H9 (cell line): ENCODE measurements at regions not wholly inside any gene's neighbourhood (a gene's known extent, or its start where the extent isn't known, plus 50 kb on each side); places are given as distances from the start of the nearest gene placed in this dataset.

Experiments used
- DNase-seq: peaks from one replicate; pipeline ENCODE4 v3.0.0-alpha.2; 2017
- H2AFZ ChIP-seq: one replicate; pipeline ENCODE4 v1.6.1; 2013; ENCODE audit warnings: mild to moderate bottlenecking, low read length, control low read depth, moderate library complexity
- H2AK5ac ChIP-seq: 2 replicates; pipeline ENCODE4 v1.6.1; 2013; ENCODE audit warnings: low read length, control low read depth, mixed read lengths; ENCODE audit not compliant: insufficient read length
- H2BK120ac ChIP-seq: one replicate; pipeline ENCODE4 v1.6.1; 2013; ENCODE audit warnings: low read depth, mild to moderate bottlenecking, low read length, control low read depth, inconsistent platforms; ENCODE audit not compliant: poor library complexity, severe bottlenecking
- H2BK12ac ChIP-seq: 2 replicates; pipeline ENCODE4 v1.6.1; 2013; ENCODE audit warnings: low read length, control low read depth, mixed read lengths, low read depth; ENCODE audit not compliant: insufficient read length
- H2BK15ac ChIP-seq: 2 replicates; pipeline ENCODE4 v1.6.1; 2013; ENCODE audit warnings: low read depth, low read length, control low read depth
- H2BK20ac ChIP-seq: one replicate; pipeline ENCODE4 v1.6.1; 2013; ENCODE audit warnings: low read depth, mild to moderate bottlenecking, low read length, control low read depth, inconsistent platforms; ENCODE audit not compliant: poor library complexity, severe bottlenecking
- H2BK5ac ChIP-seq: 2 replicates; pipeline ENCODE4 v1.6.1; 2013; ENCODE audit warnings: low read length, control low read depth, mixed read lengths; ENCODE audit not compliant: insufficient read length
- H3K14ac ChIP-seq: 2 replicates; pipeline ENCODE4 v1.6.1; 2013; ENCODE audit warnings: low read length, control low read depth; ENCODE audit not compliant: insufficient read depth
- H3K18ac ChIP-seq: 2 replicates; pipeline ENCODE4 v1.6.1; 2013; ENCODE audit warnings: low read depth, mild to moderate bottlenecking, mixed read lengths, low read length, control low read depth; ENCODE audit not compliant: insufficient read length
- H3K23ac ChIP-seq: 2 replicates; pipeline ENCODE4 v1.6.1; 2013; ENCODE audit warnings: low read length, control low read depth, mixed read lengths, low read depth; ENCODE audit not compliant: insufficient read length
- H3K23me2 ChIP-seq: 2 replicates; pipeline ENCODE4 v1.6.1; 2013; ENCODE audit warnings: low read depth, mild to moderate bottlenecking, mixed read lengths, low read length, control low read depth; ENCODE audit not compliant: insufficient read length, poor library complexity, severe bottlenecking
- H3K27ac ChIP-seq: 2 replicates; pipeline ENCODE4 v1.5.1; 2013; ENCODE audit warnings: low read length, control low read depth, mixed read lengths, low read depth; ENCODE audit not compliant: insufficient read length
- H3K27me3 ChIP-seq: 2 replicates; pipeline ENCODE4 v1.6.1; 2013; ENCODE audit warnings: low read length, control low read depth, inconsistent platforms; ENCODE audit not compliant: insufficient read depth
- H3K4ac ChIP-seq: 2 replicates; pipeline ENCODE4 v1.6.1; 2013; ENCODE audit warnings: low read depth, mild to moderate bottlenecking, control low read depth, inconsistent platforms, low read length, moderate library complexity
- H3K4me1 ChIP-seq: 2 replicates; pipeline ENCODE4 v1.6.1; 2013; ENCODE audit warnings: low read length, control low read depth, inconsistent platforms; ENCODE audit not compliant: insufficient read depth
- H3K4me2 ChIP-seq: 2 replicates; pipeline ENCODE4 v1.6.1; 2013; ENCODE audit warnings: low read length, control low read depth, mixed read lengths; ENCODE audit not compliant: insufficient read length, insufficient read depth
- H3K56ac ChIP-seq: 2 replicates; pipeline ENCODE4 v1.6.1; 2013; ENCODE audit warnings: low read depth, mild to moderate bottlenecking, mixed read lengths, low read length, control low read depth; ENCODE audit not compliant: insufficient read length
- H3K79me1 ChIP-seq: 2 replicates; pipeline ENCODE4 v1.6.1; 2013; ENCODE audit warnings: low read depth, mild to moderate bottlenecking, moderate library complexity, low read length, control low read depth, inconsistent platforms; ENCODE audit not compliant: insufficient read depth, poor library complexity, severe bottlenecking
- H3K79me2 ChIP-seq: 2 replicates; pipeline ENCODE4 v1.6.1; 2013; ENCODE audit warnings: low read length, control low read depth, inconsistent platforms; ENCODE audit not compliant: insufficient read depth
- H3K9ac ChIP-seq: 2 replicates; pipeline ENCODE4 v1.6.1; 2013; ENCODE audit warnings: low read length, control low read depth, mixed read lengths; ENCODE audit not compliant: insufficient read length; ENCODE audit errors: extremely low read depth
- H3K9me3 ChIP-seq: one replicate; pipeline ENCODE4 v1.6.1; 2013; ENCODE audit warnings: low read depth, low read length, inconsistent platforms; ENCODE audit not compliant: control insufficient read depth
- H3T11ph ChIP-seq: one replicate; pipeline ENCODE4 v1.6.1; 2013; ENCODE audit warnings: mild to moderate bottlenecking, low read length, control low read depth, inconsistent platforms
- H4K20me1 ChIP-seq: one replicate; pipeline ENCODE4 v1.6.1; 2013; ENCODE audit not compliant: control insufficient read depth, insufficient read length, insufficient read depth
- H4K5ac ChIP-seq: 2 replicates; pipeline ENCODE4 v1.6.1; 2013; ENCODE audit warnings: low read depth, mild to moderate bottlenecking, mixed read lengths, low read length, control low read depth; ENCODE audit not compliant: insufficient read length
- H4K8ac ChIP-seq: replicated peaks from 2 replicates; pipeline ENCODE4 v1.6.1; 2013; ENCODE audit warnings: low read length, control low read depth, mixed read lengths, low read depth; ENCODE audit not compliant: insufficient read length
- H4K91ac ChIP-seq: 2 replicates; pipeline ENCODE4 v1.6.1; 2013; ENCODE audit warnings: low read depth, mild to moderate bottlenecking, moderate library complexity, mixed read lengths, low read length, control low read depth; ENCODE audit not compliant: insufficient read length
- H3K27ac Mint-ChIP-seq, 3 experiments: 2 replicates in 2 of 3; 3 replicates in 1 of 3; pipeline ENCODE4 v1.8.0; 2020 to 2021; ENCODE audit warnings: mixed read lengths in 3 of 3, mild to moderate bottlenecking in 1 of 3, moderate library complexity in 1 of 3
- H3K27me3 Mint-ChIP-seq: 2 replicates; pipeline ENCODE4 v1.8.0; 2021; ENCODE audit warnings: low read depth, mild to moderate bottlenecking, moderate library complexity, mixed read lengths
- H3K36me3 Mint-ChIP-seq, 3 experiments: 2 replicates in 2 of 3; 3 replicates in 1 of 3; pipeline ENCODE4 v1.8.0; 2020 to 2021; ENCODE audit warnings: low read depth in 3 of 3, mixed read lengths in 3 of 3; ENCODE audit not compliant: insufficient read depth in 1 of 3
- H3K4me1 Mint-ChIP-seq, 2 experiments: 2 replicates each; pipeline ENCODE4 v1.8.0; 2020; ENCODE audit warnings: mixed read lengths in 2 of 2
- H3K4me3 Mint-ChIP-seq, 2 experiments: 2 replicates in 1 of 2; 3 replicates in 1 of 2; pipeline ENCODE4 v1.8.0; 2020 to 2021; ENCODE audit warnings: mild to moderate bottlenecking in 2 of 2, mixed read lengths in 2 of 2, moderate library complexity in 1 of 2
- H3K9me3 Mint-ChIP-seq, 2 experiments: 2 replicates in 1 of 2; 3 replicates in 1 of 2; pipeline ENCODE4 v1.8.0; 2020; ENCODE audit warnings: mild to moderate bottlenecking in 2 of 2, mixed read lengths in 2 of 2, moderate library complexity in 1 of 2
- CTCF ChIP-seq: fragments of 200-600 bp; sonication (generic); conservative IDR thresholded peaks from 3 replicates; pipeline ENCODE4 v1.8.0; 2021; ENCODE audit warnings: antibody characterized with exemption, mild to moderate bottlenecking
- WGBS: extraction: QIAGEN DNeasy Blood & Tissue Kit; methylation state at CpG from one replicate; pipeline ENCODE4 v1.1.7; 2013; ENCODE audit warnings: missing lambda C conversion rate, low lambda C conversion rate, mixed read lengths; ENCODE audit not compliant: insufficient read length; ENCODE audit errors: extremely low coverage; 5-methylcytosine and 5-hydroxymethylcytosine counted together

- Histone ChIP-seq H3K79me1 (no peaks in the 10 kb centered on the region), H2AK5ac (no peak overlapping the region), H3K14ac (no peak overlapping the region), H4K20me1 (no peaks in the 10 kb centered on the region), H3K4me2 (no peak overlapping the region), H3T11ph (no peak overlapping the region), H3K9ac (no peak overlapping the region), H3K27me3 (no peaks in the 10 kb centered on the region), H2BK5ac (no peak overlapping the region), H4K91ac (no peak overlapping the region), H3K79me2 (no peaks in the 10 kb centered on the region), H2BK120ac (no peak overlapping the region), H2BK12ac (no peak overlapping the region), H3K27ac (no peak overlapping the region), H3K4ac (no peak overlapping the region), H3K23ac (no peak overlapping the region), H3K4me1 (peaks cover 12% of the 10 kb centered on the region; the same call in 1 of the 2 replicates), H3K56ac (no peak overlapping the region), H4K8ac (no peak overlapping the region), H3K18ac (no peak overlapping the region), H2AFZ (no peak overlapping the region), H2BK15ac (no peak overlapping the region), H3K23me2 (no peaks in the 10 kb centered on the region), H2BK20ac (no peak overlapping the region), H3K9me3 (no peaks in the 10 kb centered on the region), H4K5ac (no peak overlapping the region)
- Mint-ChIP-seq H3K4me3 (no peak overlapping the region), H3K9me3 (peaks cover 2 to 4% of the 10 kb centered on the region in 2 experiments; a peak in 2 of 5 replicates), H3K4me1 (peaks cover 42 to 44% of the 10 kb centered on the region in 2 experiments), H3K27ac (no peak overlapping the region), H3K27me3 (no peaks in the 10 kb centered on the region; the same call in 1 of the 2 replicates), H3K36me3 (peaks cover 0 to 2% (median 0%) of the 10 kb centered on the region in 3 experiments; a peak in 1 of 7 replicates)
- no peak for TF ChIP-seq CTCF
- WGBS: no CpG with 5 or more reads among the region's 2 CpGs
- no peak for DNase-seq
These were observed 56.3 kb downstream of the MAGEF1 start for GRCh38 chr3:184655597-184655996.
